Mammary epithelial cell (primary cell): ENCODE measurements at regions not wholly inside any gene's neighbourhood (a gene's known extent, or its start where the extent isn't known, plus 50 kb on each side); places are given as distances from the start of the nearest gene placed in this dataset.
"Not testable (repeated sequence)": the region's sequence is repeated elsewhere in the genome, so short reads cannot be mapped to it uniquely, and the experiment has no call there.

Source experiments
- EZH2 ChIP-seq: IDR thresholded peaks from 2 replicates; pipeline ENCODE4 v1.6.1; 2012; ENCODE audit warnings: low read length, inconsistent platforms, borderline replicate concordance
- TF ChIP-seq, protein P1 (sequence below), 2 donors: IDR thresholded peaks in 1 of 2; conservative IDR thresholded peaks in 1 of 2; 2 replicates each; pipeline ENCODE4 v1.5.1; 2011 to 2012; ENCODE audit warnings: inconsistent platforms in 2 of 2, low read length in 2 of 2, mild to moderate bottlenecking in 2 of 2, control low read depth in 1 of 2, low read depth in 1 of 2; ENCODE audit not compliant: insufficient read depth in 1 of 2; ENCODE audit errors: extremely low read depth in 1 of 2

DNA sequence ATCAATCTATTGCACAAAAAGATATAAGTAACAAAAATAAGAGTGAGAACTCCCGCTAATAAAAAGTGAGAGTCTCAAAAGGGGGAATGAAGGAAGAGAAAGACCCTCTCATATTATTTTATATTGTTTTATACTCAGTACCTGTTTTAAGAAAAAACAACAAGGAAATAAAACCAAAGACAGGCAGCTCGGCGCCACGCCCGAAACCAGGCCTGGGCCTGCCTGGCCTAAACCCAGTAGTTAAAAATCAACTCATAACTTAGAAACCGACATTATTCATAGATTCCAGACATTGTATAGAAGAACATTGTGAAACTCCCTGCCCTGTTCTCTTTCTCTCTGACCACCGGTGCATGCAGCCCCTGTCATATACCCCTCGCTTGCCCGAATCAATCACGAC is 731.8 kb downstream of the COL12A1 start:
- TF ChIP-seq, protein P1, sequence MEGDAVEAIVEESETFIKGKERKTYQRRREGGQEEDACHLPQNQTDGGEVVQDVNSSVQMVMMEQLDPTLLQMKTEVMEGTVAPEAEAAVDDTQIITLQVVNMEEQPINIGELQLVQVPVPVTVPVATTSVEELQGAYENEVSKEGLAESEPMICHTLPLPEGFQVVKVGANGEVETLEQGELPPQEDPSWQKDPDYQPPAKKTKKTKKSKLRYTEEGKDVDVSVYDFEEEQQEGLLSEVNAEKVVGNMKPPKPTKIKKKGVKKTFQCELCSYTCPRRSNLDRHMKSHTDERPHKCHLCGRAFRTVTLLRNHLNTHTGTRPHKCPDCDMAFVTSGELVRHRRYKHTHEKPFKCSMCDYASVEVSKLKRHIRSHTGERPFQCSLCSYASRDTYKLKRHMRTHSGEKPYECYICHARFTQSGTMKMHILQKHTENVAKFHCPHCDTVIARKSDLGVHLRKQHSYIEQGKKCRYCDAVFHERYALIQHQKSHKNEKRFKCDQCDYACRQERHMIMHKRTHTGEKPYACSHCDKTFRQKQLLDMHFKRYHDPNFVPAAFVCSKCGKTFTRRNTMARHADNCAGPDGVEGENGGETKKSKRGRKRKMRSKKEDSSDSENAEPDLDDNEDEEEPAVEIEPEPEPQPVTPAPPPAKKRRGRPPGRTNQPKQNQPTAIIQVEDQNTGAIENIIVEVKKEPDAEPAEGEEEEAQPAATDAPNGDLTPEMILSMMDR (conservative IDR thresholded peaks at IDR 0.05 in 1 of 2, IDR thresholded peaks at IDR 0.05 in 1 of 2; ENCODE audit: extremely low read depth in 1 of 2, insufficient read depth in 1 of 2, low read depth in 1 of 2, low read length in 2 of 2) = not testable (repeated sequence)
- TF ChIP-seq EZH2 = not testable (repeated sequence)
